Epidermal melanocyte (primary cell): ENCODE measurements at regions not wholly inside any gene's neighbourhood (a gene's known extent, or its start where the extent isn't known, plus 50 kb on each side); places are given as distances from the start of the nearest gene placed in this dataset.
"Not testable (repeated sequence)": the region's sequence is repeated elsewhere in the genome, so short reads cannot be mapped to it uniquely, and the experiment has no call there.

Source experiments
- DNase-seq: peaks from one replicate; pipeline ENCODE4 v3.0.0; 2011; ENCODE audit warnings: low spot score; ENCODE audit not compliant: insufficient read length

DNA sequence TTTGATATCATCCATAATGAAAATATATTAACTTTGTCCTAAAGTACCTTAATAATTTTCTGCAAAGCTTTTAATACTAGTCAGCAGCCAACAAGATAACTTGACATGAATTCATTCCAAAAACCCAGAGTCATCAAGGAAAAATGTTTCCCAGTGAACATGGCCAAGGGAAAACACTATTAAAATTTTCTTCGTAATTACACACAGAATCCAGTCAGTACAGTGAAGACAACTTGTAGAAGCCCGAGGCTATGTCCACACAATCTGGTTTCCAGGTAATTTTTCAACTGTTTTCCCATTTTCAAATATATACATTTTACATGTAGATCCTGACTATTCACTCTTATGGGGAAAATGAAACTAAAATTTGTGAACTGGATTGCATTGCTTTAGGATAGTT is 600.9 kb downstream of the CDH8 start:
- DNase-seq = no peak

DNA sequence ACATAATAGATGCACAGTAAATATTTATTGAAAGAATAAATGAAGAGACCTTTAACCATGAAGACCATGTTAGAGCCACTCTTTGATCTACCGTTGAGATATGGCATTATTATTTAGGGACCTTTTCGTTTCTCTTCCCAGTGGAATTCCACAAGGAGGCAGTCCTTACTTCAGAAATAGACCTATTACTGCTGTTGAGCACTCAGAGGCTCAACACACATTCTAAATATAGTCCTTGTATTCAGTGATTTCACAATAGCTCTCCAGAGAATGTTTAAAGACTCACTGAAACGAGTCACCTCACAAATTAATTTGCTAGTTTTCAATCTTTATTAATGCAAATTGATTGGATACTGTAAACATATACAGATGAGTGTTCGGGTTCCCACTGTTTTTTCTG is 603.8 kb downstream of the CDH8 start:
- DNase-seq = no peak

DNA sequence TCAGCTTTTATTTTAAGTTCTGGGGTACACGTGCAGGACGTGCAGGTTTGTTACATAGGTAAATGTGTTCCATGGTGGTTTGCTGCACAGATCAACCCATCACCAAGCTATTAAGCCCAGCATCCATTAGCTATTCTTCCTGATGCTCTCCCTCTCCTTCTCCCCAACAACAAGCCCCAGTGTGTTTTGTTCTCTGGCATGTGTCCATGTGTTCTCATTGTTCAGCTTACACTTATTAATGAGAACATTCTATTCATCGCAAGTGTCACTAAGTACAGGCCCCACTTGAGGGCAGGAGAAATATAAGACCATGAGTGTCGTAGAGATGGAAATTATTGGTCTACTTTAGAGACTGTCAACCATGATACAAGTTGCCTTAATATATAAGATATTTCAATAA is 615.1 kb downstream of the CDH8 start:
- no peak for DNase-seq

DNA sequence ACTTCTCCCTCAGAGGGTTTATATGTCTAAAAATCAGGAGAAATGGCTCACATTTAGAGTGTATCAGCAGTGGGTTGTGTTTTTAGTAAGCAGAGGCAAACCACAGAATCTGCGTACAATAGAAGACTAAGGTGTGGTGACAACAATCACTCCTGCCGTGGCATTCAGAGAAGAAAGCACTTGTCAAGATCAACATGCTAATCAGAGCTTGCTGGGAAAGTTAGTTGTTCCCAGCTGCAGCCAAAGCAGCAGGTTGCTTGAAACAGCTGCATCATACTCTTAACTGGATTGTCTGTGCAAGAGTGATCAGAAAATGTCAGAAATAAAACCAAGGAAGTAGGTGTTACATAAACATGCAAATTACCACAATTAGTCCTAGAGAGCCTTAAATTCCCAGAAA is 616.4 kb downstream of the CDH8 start:
- DNase-seq = no peak

DNA sequence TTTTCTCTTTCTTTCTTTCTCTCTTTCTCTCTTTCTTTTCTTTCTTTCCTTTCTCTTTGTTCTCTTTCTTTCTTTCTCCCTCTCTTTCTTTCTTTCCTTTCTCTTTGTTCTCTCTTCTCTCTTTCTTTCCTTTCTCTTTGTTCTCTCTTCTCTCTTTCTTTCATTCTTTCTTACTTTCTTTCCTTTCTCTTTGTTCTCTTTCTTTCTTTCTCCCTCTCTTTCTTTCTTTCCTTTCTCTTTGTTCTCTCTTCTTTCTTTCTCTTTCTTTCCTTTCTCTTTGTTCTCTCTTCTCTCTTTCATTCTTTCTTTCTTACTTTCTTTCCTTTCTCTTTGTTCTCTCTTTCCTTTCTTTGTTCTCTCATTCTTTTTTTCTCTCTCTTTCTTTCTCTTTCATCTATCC is 617.4 kb downstream of the CDH8 start:
- DNase-seq = not testable (repeated sequence)

- no peak for DNase-seq
Observed at GRCh38 chr16:61415126-61415525, 621.1 kb downstream of the CDH8 start.

DNA sequence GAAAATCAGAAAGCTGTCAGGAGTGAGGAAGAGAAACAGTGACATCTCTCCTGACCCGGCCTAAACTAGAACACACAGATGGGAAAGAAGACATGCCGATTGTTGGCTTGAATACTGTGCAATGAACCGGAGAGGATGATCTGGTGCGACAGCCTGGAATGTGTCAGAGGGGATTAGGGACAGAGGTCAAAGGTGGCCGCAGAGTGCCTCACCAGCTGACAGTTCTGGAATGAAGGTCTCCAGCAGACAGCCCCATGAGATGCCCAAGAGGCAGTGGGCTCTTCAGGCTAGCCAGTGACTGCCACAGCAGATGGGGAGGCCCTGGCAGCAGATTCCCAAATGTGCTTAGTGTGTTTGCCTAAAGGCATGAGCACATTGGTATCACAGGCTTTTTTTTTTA is 623.2 kb downstream of the CDH8 start:
- DNase-seq = no peak

DNA sequence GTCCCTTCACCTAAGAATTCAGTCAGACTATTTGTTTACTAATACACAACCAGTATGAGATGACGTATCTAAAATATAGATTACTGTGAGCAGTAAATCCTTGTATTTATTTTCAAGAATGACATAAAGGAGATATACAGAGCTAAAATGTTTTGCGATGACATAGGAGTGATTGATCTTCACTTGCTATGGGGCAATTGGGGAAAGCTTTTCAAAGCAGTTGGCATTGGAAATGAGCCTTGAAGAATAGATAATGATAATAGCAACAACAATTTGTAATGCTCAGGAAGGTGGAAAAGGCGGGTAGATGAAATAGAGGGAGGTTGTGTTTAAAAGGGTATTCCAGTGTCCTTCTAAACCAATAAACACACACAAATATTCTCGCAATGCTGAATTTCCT is 623.7 kb downstream of the CDH8 start:
- no peak for DNase-seq

- no peak for DNase-seq
Observed at GRCh38 chr16:61409604-61410003, 626.6 kb downstream of the CDH8 start.

DNA sequence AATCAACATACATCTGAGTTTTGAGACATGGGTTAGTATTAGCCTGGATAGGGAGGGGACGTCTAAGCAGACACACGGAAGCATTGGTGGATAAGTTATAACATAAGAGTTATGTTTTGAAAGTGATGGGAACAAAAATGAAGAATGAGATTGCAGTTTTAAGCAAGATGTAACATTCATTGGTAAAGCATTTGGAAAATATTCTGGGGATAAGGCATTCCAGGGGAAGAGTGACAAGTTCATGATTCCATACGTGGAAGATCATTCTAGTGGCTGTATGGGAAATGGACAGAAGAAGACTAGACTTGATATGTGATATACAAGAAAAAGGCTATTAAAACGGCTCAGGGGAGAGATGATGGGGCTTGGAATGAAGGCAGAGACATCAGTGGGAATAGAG is 632.9 kb downstream of the CDH8 start:
- no peak for DNase-seq

DNA sequence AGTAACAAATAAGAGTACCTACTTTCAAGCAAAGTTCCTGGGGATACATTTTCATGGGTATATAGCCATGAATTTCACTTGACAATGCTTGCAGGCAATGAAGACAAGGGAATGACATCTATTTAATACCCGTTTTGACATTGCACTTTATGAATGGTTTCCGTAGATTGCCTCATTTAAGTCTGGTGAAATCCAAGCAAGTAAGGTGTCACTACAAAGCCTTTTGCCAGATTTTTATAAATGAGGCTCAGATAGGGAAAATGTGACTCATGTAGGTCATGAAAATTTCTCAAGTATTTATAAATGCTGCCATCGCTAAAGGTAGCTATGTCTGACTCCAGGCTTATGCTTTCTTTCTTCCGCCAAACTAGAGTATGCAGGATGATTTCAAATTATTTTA is 644.3 kb downstream of the CDH8 start:
- no peak for DNase-seq

- no peak for DNase-seq
Observed at GRCh38 chr16:61390965-61391637, 645.1 kb downstream of the CDH8 start.

DNA sequence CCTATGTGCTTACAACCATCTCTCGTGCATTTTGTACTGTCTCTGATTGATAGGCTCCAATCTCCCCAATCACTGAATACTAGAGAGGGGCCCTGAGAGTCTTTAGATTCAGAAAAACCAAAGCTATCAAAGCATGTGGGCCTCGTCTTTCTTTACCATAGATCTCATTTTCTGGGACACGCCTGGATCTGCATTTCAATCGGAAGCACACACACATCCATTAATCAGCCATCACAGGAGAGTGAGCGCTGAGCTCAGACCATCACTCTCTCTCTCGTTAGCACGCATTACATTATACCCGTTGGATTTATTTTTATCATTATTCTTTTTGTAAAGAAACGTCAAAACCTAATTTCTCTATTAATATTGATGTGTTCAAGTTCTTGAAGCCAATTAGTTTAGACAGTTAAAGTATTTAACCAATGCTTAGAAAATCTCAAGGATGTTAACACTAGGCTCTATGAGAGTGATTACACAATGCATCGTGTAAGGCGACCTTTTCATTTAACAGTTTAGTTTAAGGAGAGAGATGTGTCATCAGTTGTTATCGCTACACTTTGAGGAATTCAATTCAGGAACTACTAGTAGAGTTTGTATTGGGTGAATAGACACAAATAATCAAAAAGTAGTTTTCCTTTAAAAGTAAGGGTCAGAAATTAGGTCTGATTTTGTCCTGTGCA is 650.7 kb downstream of the CDH8 start:
- no peak for DNase-seq

GRCh38 chr16:61382435-61382834 is 653.8 kb downstream of the CDH8 start:
- no peak for DNase-seq

- DNase-seq = no peak
Observed at GRCh38 chr16:61379311-61379710, 656.9 kb downstream of the CDH8 start.

DNA sequence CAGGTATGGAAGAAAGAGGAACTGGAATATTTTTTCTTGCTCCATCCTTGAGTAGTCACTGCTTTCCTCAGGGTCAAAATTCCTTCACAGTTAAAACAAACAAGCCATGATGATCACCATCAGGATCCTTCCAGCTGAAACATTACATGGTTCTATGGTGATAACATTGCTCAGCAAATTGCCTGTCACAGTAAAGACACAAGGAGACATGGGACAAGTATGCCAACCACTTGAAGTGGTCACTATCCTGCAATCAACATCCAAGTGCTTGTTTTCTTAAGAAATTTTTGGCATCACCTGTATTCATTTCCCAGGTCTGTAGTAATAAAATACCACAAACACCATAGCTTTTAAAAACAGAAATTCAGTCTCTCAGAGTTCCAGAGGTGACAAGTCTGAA is 662.2 kb downstream of the CDH8 start:
- DNase-seq = no peak

DNA sequence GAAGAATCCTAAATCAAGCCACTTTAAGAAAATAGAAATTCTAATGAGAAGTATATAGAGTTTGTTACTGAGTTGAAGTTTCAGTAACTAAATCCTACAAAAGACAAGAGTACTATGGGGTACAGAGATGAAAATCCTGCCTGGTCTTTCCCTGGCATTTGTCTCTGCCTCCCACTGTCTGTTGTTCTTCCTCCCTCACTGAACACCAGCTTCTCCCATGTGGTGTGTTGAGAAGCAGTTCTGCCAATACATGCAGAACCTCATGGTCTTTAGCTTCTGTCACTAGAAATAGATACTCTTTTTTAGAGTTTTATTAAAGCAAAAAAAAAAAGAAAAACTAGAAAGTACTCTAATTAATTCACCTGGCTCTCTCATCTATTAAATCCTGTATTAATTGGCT is 664.4 kb downstream of the CDH8 start:
- no peak for DNase-seq

- no peak for DNase-seq
Observed at GRCh38 chr16:61371388-61371787, 664.9 kb downstream of the CDH8 start.

DNA sequence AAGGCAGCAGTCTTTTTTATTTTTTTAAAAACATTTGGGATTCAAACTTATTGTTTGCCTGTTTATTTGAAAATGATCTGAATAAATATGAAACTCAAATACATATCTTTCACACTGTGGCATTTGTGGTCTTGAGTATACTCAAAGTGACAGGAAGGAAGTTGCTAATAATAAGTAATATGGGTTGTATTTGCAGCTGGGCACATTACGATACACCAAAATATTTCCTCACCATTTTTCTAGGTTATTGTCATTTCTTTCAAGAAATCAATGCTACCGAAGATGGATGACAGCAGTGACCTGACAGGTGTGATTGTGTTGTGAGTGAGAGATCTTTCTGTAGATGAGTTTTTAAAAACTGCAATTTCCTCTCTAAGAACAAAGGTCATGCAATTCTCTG is 665.7 kb downstream of the CDH8 start:
- no peak for DNase-seq

DNA sequence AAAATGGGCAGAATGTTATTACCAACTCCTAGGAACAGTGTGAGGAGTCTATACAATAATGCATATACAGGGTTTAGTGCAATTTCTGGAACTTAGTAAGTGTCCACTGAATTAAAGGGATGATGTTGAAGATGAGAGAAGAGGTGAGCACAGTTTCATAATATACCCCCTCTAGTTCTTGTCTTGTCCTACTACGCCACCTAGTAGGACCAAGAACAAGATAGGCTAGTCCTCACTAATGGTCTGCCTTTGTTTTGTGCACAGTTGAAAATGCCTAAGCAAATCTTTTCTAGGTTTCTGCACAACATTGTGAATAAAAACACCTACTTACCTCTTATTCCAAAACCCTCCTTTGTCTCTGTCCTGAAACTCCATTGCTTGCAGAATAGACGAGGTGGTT is 670.2 kb downstream of the CDH8 start:
- DNase-seq = no peak

- DNase-seq = no peak
Observed at GRCh38 chr16:61364990-61365389, 671.2 kb downstream of the CDH8 start.

GRCh38 chr16:61362585-61362984 is 673.7 kb downstream of the CDH8 start:
- DNase-seq = no peak

- DNase-seq = no peak
Observed at GRCh38 chr16:61344791-61345190, 691.4 kb downstream of the CDH8 start.
